Activated naive CD4-positive, alpha-beta T cell treated with anti-CD3 and anti-CD28 coated beads, Interleukin-2, amount 10 ng/mL, durations not matched to agents 7 days and 5 days (primary cell): ENCODE measurements at regions not wholly inside any gene's neighbourhood (a gene's known extent, or its start where the extent isn't known, plus 50 kb on each side); places are given as distances from the start of the nearest gene placed in this dataset.

ENCODE experiments used
- CTCF ChIA-PET: fragments of 350-600 bp; sonication (Branson Sonifier 250); formaldehyde crosslinking; loops from one replicate; lab custom pipeline; 2021; ENCODE audit warnings: antibody characterized with exemption; lab: Charles Lee
- DNase-seq: peaks from one replicate; pipeline ENCODE4 v3.0.0-alpha.2; 2020
- H3K27ac Mint-ChIP-seq: one replicate; pipeline ENCODE4 v1.8.0; 2021; ENCODE audit warnings: mild to moderate bottlenecking, moderate library complexity, mixed read lengths
- H3K27me3 Mint-ChIP-seq: one replicate; pipeline ENCODE4 v1.8.0; 2021; ENCODE audit warnings: mild to moderate bottlenecking, mixed read lengths
- H3K36me3 Mint-ChIP-seq: one replicate; pipeline ENCODE4 v1.8.0; 2021; ENCODE audit warnings: mixed read lengths
- H3K4me1 Mint-ChIP-seq: one replicate; pipeline ENCODE4 v1.8.0; 2021; ENCODE audit warnings: mixed read lengths
- H3K4me3 Mint-ChIP-seq: one replicate; pipeline ENCODE4 v1.8.0; 2021; ENCODE audit warnings: mild to moderate bottlenecking, moderate library complexity, mixed read lengths
- H3K9me3 Mint-ChIP-seq: one replicate; pipeline ENCODE4 v1.8.0; 2021; ENCODE audit warnings: mixed read lengths

DNA sequence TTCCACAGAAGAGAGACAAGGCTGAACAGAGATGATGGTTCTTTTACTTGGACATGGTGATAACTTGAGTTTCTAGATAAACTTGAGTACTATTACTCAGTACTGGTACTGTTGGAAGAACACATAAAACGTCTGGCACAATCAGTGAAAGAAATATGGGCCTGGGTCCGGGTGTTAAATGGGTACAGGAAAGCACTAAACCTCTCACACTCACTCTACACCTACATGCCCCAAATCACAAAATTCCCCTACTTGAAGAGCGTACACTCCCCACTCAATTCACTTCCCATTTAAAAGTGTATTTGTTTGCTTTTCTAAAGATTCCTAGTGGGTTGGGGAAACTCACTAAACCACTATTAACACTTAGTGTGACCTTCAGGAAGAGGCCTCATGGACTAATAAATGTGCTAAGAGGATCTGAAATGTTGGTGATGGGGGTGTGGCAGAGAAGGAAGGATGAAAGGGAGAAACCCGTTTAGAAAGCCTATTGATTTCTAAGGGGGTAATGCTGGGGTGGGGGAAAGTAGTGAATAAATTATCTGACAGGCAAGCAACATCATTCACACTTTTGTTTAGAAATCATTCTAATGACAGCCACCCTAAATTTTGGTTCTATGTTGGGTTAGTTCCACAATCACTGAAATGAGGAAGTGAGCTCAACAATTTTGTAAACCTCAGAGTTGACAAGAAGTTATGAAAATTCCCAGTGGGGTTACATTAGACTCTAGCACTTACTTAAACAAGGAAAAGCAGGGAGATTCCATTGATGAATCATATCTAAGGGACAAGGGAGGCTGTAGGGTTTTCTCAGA is 222.6 kb upstream of the MARCKS start:
- Mint-ChIP-seq H3K27ac (no peak overlapping the region), H3K36me3 (no peaks in the 10 kb centered on the region), H3K4me3 (no peak overlapping the region), H3K9me3 (no peaks in the 10 kb centered on the region), H3K4me1 (peaks cover 11% of the 10 kb centered on the region), H3K27me3 (peaks cover 4% of the 10 kb centered on the region)
- CTCF ChIA-PET, result no interaction called here
- DNase-seq, result no peak

DNA sequence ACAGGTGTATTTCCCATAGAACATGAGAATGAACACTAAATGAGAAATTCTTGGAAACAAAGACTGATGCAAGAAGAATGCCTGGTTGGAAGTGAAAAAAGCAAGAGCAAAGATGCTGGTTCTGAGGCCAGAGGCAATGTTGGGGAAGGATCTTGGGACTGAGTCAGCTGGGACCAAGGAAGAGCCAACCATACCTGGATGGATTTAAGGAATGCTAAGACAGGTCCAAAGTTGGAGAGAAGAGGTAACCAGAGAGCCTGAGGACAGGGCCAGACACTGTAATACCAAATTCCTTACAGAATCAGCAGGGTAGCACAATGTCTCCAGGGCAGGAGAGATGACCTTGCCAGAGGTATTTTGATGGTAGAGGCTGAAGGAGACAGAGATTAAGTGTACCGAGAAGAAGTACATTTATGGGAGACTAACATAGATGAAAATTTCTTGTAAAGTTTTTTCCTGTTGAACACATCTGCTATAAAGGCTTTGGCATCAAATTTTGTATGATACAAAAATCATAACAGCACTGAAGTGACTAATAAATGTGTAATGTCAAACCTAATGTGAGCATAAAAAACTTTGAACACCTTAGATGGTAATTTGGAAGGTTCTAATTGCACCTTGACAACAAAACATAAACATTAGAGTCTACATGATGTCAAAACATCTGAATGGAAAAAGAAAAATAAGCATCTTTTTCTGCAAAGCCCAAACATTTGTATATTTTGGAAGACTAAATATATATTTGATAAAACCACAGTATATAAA is 221.7 kb upstream of the MARCKS start:
- Mint-ChIP-seq H3K27ac (no peak overlapping the region), H3K27me3 (peaks cover 4% of the 10 kb centered on the region), H3K36me3 (no peaks in the 10 kb centered on the region), H3K4me1 (peaks cover 11% of the 10 kb centered on the region), H3K4me3 (no peak overlapping the region), H3K9me3 (no peaks in the 10 kb centered on the region)
- DNase-seq, result no peak
- CTCF ChIA-PET, result no interaction called here

DNA sequence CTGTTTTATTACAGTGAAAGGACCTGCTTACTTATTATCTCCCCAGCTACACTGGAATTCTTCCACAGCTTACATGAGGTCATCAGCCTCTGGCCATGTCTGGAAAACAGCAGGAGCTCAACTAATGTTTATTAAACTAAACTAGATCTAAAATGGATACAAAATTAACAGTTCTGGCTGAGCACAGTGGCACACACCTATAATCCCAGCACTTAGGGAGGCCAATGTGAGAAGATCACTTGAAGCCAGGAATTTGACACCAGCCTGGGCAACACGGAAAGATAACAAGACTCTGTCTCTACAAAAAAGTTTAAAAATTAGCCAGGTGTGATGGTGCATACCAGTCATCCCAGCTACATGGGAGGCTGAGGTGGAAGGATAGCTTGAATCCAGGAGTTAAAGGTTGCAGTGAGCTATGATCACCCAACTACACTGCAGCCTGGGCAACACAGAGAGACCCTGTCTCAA is 220.8 kb upstream of the MARCKS start:
- CTCF ChIA-PET, result no interaction called here
- peaks cover 4% of the 10 kb centered on the region for H3K27me3 Mint-ChIP-seq
- no peak for DNase-seq
- H3K4me3 Mint-ChIP-seq, result no peak overlapping the region
- no peaks in the 10 kb centered on the region for H3K36me3 Mint-ChIP-seq
- H3K9me3 Mint-ChIP-seq, result no peaks in the 10 kb centered on the region
- no peak overlapping the region for H3K27ac Mint-ChIP-seq
- H3K4me1 Mint-ChIP-seq, result peaks cover 4% of the 10 kb centered on the region

DNA sequence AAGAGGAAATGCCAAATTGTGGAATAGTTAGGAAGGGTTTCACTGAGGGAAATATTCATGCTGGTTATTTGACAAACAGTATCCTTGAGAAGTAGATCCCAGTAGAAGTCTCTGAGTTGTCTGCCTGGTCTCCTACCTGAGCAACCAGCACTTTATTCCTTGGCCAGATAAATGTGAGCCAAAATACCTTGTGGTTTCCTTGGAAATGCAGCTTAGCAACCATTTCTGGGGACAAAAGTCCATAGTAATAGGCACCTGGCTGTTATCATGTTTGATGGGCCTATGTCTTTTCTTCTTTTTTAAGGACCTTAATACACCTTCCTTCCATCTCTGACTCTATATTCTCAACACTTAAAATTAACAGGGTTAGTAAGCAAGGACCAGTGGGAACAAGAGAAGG is 217.1 kb upstream of the MARCKS start:
- Mint-ChIP-seq H3K4me3 (no peak overlapping the region), H3K27ac (no peak overlapping the region), H3K4me1 (no peaks in the 10 kb centered on the region), H3K36me3 (no peaks in the 10 kb centered on the region), H3K9me3 (no peaks in the 10 kb centered on the region), H3K27me3 (peaks cover 3% of the 10 kb centered on the region)
- CTCF ChIA-PET, result no interaction called here
- DNase-seq, result no peak

GRCh38 chr6:113642001-113642713 is 215.0 kb upstream of the MARCKS start:
- CTCF ChIA-PET, result interaction anchor here (0.6 kb wide), 1 partner anchor 466 kb away, joined by 3 read pairs; no protein-coding TSS in a partner anchor
- Mint-ChIP-seq H3K27ac (no peak overlapping the region), H3K27me3 (no peaks in the 10 kb centered on the region), H3K9me3 (no peaks in the 10 kb centered on the region), H3K4me3 (no peak overlapping the region), H3K4me1 (no peaks in the 10 kb centered on the region), H3K36me3 (no peaks in the 10 kb centered on the region)
- no peak for DNase-seq

- CTCF ChIA-PET, result interaction anchor here (0.6 kb wide), 1 partner anchor 466 kb away, joined by 3 read pairs; no protein-coding TSS in a partner anchor
- H3K4me3 Mint-ChIP-seq, result no peak overlapping the region
- no peak for DNase-seq
- H3K27ac Mint-ChIP-seq, result no peak overlapping the region
- no peaks in the 10 kb centered on the region for H3K9me3 Mint-ChIP-seq
- H3K4me1 Mint-ChIP-seq, result no peaks in the 10 kb centered on the region
- no peaks in the 10 kb centered on the region for H3K36me3 Mint-ChIP-seq
- no peaks in the 10 kb centered on the region for H3K27me3 Mint-ChIP-seq
Observed at GRCh38 chr6:113642714-113643406, 214.3 kb upstream of the MARCKS start.

DNA sequence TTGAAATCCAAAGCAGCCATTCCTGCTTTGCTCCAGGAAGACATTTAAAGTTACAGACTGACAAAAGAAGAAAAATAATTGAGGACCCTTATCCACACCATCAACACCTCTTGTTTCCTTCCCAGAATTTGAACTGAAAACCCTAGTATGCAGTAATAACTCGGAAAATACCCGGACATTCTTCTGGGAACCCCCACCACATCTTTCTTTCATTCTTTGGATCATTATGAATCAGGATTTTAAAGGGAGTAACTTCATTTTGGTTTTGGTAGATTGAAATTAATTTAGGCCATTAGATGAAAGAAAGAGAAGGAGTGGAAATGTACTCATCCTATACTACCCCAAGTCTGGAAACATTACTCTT is 213.8 kb upstream of the MARCKS start:
- H3K27me3 Mint-ChIP-seq, result no peaks in the 10 kb centered on the region
- no peak overlapping the region for H3K27ac Mint-ChIP-seq
- no peak for DNase-seq
- H3K4me1 Mint-ChIP-seq, result no peaks in the 10 kb centered on the region
- CTCF ChIA-PET, result no interaction called here
- H3K36me3 Mint-ChIP-seq, result no peaks in the 10 kb centered on the region
- H3K9me3 Mint-ChIP-seq, result no peaks in the 10 kb centered on the region
- no peak overlapping the region for H3K4me3 Mint-ChIP-seq

DNA sequence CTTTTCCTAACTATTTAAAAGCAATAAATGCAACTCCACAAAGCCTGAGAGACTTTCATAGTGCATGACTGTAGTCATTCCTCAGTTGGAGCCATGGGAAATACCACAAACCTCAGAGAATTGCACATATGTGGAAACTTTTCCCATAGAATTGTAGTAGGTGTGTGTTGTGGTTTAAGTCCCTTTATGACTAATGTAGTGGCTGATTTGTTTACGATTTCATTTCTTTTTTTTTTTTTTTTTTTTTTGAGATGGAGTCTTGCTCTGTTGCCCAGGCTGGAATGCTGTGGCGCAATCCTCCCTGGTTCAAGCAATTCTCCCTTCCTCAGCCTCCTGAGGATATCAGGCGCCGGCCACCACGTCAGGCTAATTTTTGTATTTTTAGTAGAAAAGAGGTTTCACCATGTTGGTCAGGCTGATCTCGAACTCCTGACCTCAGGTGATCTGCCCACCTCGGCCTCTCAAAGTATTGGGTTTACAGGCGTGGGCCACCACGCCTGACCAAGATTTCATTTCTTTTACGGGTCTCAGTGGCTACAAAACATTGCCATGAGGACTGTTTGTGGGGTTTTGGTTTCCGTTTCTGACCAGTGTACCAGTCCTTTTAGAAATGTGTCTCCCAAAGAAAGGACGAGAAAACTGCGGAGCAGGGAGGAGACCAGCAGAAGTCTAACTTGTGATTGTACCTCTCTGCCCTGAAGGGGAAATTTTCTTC is 212.1 kb upstream of the MARCKS start:
- Mint-ChIP-seq H3K36me3 (no peaks in the 10 kb centered on the region), H3K4me3 (no peak overlapping the region), H3K4me1 (no peaks in the 10 kb centered on the region), H3K27me3 (no peaks in the 10 kb centered on the region), H3K27ac (no peak overlapping the region), H3K9me3 (no peaks in the 10 kb centered on the region)
- CTCF ChIA-PET, result no interaction called here
- no peak for DNase-seq

- CTCF ChIA-PET, result no interaction called here
- H3K27ac Mint-ChIP-seq, result no peak overlapping the region
- DNase-seq, result no peak
- H3K9me3 Mint-ChIP-seq, result no peaks in the 10 kb centered on the region
- H3K36me3 Mint-ChIP-seq, result no peaks in the 10 kb centered on the region
- H3K4me3 Mint-ChIP-seq, result no peak overlapping the region
- no peaks in the 10 kb centered on the region for H3K27me3 Mint-ChIP-seq
- no peaks in the 10 kb centered on the region for H3K4me1 Mint-ChIP-seq
Observed at GRCh38 chr6:113645576-113645970, 211.6 kb upstream of the MARCKS start.

- no peak for DNase-seq
- H3K9me3 Mint-ChIP-seq, result no peaks in the 10 kb centered on the region
- CTCF ChIA-PET, result no interaction called here
- H3K4me1 Mint-ChIP-seq, result no peaks in the 10 kb centered on the region
- no peak overlapping the region for H3K27ac Mint-ChIP-seq
- no peaks in the 10 kb centered on the region for H3K36me3 Mint-ChIP-seq
- no peak overlapping the region for H3K4me3 Mint-ChIP-seq
- no peaks in the 10 kb centered on the region for H3K27me3 Mint-ChIP-seq
Observed at GRCh38 chr6:113645986-113646385, 211.2 kb upstream of the MARCKS start.

- no peak for DNase-seq
- CTCF ChIA-PET, result no interaction called here
- H3K4me3 Mint-ChIP-seq, result no peak overlapping the region
- H3K27me3 Mint-ChIP-seq, result no peaks in the 10 kb centered on the region
- no peaks in the 10 kb centered on the region for H3K36me3 Mint-ChIP-seq
- no peak overlapping the region for H3K27ac Mint-ChIP-seq
- H3K4me1 Mint-ChIP-seq, result no peaks in the 10 kb centered on the region
- H3K9me3 Mint-ChIP-seq, result no peaks in the 10 kb centered on the region
Observed at GRCh38 chr6:113646701-113647100, 210.4 kb upstream of the MARCKS start.

DNA sequence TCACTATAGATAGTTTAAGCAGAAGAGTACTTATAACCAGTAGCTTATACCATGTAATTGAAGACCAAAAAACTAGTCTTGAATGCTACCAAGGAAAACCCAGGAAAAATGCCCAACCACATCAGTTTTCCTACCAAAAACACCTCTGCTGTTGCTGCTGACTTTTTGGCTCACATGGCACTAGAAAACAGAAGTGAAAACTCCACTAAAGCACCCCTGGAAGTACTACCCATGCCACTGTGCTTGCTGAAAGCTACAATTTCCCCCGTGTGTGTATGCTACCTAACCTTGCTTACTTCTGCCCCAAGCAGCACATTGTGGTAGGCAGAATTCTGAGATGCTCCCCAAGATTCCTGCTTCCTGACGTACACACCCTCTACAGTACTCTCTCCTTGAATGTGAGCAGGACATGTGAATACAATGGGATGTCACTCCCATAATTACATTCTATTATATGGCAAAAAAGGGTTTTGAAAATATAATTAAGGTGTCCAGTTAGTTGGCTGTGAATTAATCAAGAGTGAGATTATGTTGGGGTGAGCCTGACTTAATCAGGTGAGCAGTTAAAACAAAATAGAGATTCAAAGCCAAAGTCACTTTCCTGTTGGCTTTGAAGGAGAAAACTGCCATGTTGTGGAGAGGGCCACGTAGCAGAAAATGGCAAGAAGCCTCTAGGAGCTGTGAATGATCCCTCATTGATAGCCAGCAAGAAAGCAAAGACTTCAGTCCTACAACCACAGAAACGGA is 209.8 kb upstream of the MARCKS start:
- Mint-ChIP-seq H3K4me1 (no peaks in the 10 kb centered on the region), H3K9me3 (no peaks in the 10 kb centered on the region), H3K27ac (no peak overlapping the region), H3K36me3 (no peaks in the 10 kb centered on the region), H3K4me3 (no peak overlapping the region), H3K27me3 (no peaks in the 10 kb centered on the region)
- no peak for DNase-seq
- CTCF ChIA-PET, result no interaction called here

- Mint-ChIP-seq H3K27me3 (no peaks in the 10 kb centered on the region), H3K4me1 (no peaks in the 10 kb centered on the region), H3K4me3 (no peak overlapping the region), H3K36me3 (no peaks in the 10 kb centered on the region), H3K9me3 (no peaks in the 10 kb centered on the region), H3K27ac (no peak overlapping the region)
- no peak for DNase-seq
- CTCF ChIA-PET, result no interaction called here
Observed at GRCh38 chr6:113648698-113649097, 208.4 kb upstream of the MARCKS start.
